ENCODE measurements at regions not wholly inside any gene's neighbourhood (a gene's known extent, or its start where the extent isn't known, plus 50 kb on each side); places are given as distances from the start of the nearest gene placed in this dataset.

GRCh38 chr2:142544173-142544572, 333.3 kb upstream of the KYNU start:
- intact Hi-C loops (cut with DNase I, micrococcal nuclease) = no loop called here
- Histone ChIP-seq H3K4me3 (no peak overlapping the region), H3K4me1 (ENCODE audit: low read depth) (no peaks in the 10 kb centered on the region), H3K36me3 (ENCODE audit: low read depth) (no peaks in the 10 kb centered on the region), H3K9me3 (no peaks in the 10 kb centered on the region)
- ATAC-seq (no peak), DNase-seq (no peak)
- TF ChIP-seq, protein P1, sequence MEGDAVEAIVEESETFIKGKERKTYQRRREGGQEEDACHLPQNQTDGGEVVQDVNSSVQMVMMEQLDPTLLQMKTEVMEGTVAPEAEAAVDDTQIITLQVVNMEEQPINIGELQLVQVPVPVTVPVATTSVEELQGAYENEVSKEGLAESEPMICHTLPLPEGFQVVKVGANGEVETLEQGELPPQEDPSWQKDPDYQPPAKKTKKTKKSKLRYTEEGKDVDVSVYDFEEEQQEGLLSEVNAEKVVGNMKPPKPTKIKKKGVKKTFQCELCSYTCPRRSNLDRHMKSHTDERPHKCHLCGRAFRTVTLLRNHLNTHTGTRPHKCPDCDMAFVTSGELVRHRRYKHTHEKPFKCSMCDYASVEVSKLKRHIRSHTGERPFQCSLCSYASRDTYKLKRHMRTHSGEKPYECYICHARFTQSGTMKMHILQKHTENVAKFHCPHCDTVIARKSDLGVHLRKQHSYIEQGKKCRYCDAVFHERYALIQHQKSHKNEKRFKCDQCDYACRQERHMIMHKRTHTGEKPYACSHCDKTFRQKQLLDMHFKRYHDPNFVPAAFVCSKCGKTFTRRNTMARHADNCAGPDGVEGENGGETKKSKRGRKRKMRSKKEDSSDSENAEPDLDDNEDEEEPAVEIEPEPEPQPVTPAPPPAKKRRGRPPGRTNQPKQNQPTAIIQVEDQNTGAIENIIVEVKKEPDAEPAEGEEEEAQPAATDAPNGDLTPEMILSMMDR (IDR thresholded peaks at IDR 0.05) = no peak

- Histone ChIP-seq H3K4me3 (no peak overlapping the region), H3K9me3 (no peaks in the 10 kb centered on the region), H3K36me3 (ENCODE audit: low read depth) (no peaks in the 10 kb centered on the region), H3K4me1 (ENCODE audit: low read depth) (no peaks in the 10 kb centered on the region)
- intact Hi-C loops (cut with DNase I, micrococcal nuclease) = no loop called here
- ATAC-seq (no peak), DNase-seq (no peak)
- TF ChIP-seq, protein P1 (IDR thresholded peaks at IDR 0.05) = no peak
Observed at GRCh38 chr2:142542431-142542910, 335.0 kb upstream of the KYNU start.

DNA sequence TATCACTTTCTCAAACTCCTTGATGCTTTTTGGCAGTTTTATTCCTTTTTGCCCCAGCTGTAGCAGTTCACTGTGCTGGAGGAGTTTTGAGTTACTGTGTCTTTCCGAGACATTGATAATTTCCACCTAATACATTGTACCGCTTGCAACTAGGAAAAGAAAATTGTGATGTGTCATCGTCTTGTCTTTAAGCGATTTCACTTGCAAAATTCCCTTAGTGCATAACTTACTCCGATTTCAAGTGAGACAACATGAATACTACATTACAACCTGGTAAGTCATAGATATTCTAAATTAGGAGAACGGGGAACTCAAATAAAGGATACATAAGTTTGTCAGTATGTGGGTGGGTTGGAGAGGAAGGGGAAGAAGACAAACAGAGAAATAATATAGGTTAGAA, 340.5 kb upstream of the KYNU start:
- TF ChIP-seq, protein P1 (IDR thresholded peaks at IDR 0.05) = no peak
- H3K4me1 ChIP-seq (ENCODE audit: low read depth) = no peaks in the 10 kb centered on the region
- H3K36me3 ChIP-seq (ENCODE audit: low read depth) = no peaks in the 10 kb centered on the region
- intact Hi-C loops (cut with DNase I, micrococcal nuclease) = no loop called here
- ATAC-seq (no peak), DNase-seq (no peak)
- H3K9me3 ChIP-seq = no peaks in the 10 kb centered on the region
- no peak overlapping the region for H3K4me3 ChIP-seq

DNA sequence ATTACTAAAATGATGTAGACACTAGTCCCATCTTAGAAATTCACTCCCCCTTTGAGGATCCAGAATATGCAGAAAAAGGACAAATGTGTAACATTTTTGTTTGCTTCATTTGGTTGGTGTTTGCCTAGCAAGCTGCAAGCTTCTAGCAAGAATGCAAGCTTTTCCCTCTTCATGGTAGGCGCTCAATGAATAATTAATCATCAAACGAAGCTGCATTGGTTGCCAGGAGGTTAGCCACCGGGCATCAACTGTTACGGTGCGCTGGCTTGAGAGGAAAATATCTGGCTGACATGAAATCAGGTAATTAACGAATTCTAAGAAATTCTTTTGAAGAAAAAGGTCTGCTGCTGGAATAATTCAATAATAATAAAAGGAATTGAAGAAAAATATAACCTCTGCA, 341.0 kb upstream of the KYNU start:
- intact Hi-C loops (cut with DNase I, micrococcal nuclease) = no loop called here
- TF ChIP-seq, protein P1 (IDR thresholded peaks at IDR 0.05) = no peak
- Histone ChIP-seq H3K4me3 (no peak overlapping the region), H3K36me3 (ENCODE audit: low read depth) (no peaks in the 10 kb centered on the region), H3K9me3 (no peaks in the 10 kb centered on the region), H3K4me1 (ENCODE audit: low read depth) (no peaks in the 10 kb centered on the region)
- DNase-seq = no peak
- no peak for ATAC-seq

- H3K36me3 ChIP-seq (ENCODE audit: low read depth) = no peaks in the 10 kb centered on the region
- no peak for ATAC-seq
- H3K9me3 ChIP-seq = no peaks in the 10 kb centered on the region
- no peaks in the 10 kb centered on the region for H3K4me1 ChIP-seq (ENCODE audit: low read depth)
- no peak overlapping the region for H3K4me3 ChIP-seq
- TF ChIP-seq, protein P1 (IDR thresholded peaks at IDR 0.05) = no peak
- no peak for DNase-seq
- intact Hi-C loops (cut with DNase I, micrococcal nuclease) = no loop called here
Observed at GRCh38 chr2:142535311-142535710, 342.2 kb upstream of the KYNU start.

GRCh38 chr2:142533177-142533576, 344.3 kb upstream of the KYNU start:
- DNase-seq (no peak), ATAC-seq (no peak)
- TF ChIP-seq, protein P1 (IDR thresholded peaks at IDR 0.05) = no peak
- no peak overlapping the region for H3K4me3 ChIP-seq
- no peaks in the 10 kb centered on the region for H3K36me3 ChIP-seq (ENCODE audit: low read depth)
- intact Hi-C loops (cut with DNase I, micrococcal nuclease) = no loop called here
- H3K9me3 ChIP-seq = no peaks in the 10 kb centered on the region
- no peaks in the 10 kb centered on the region for H3K4me1 ChIP-seq (ENCODE audit: low read depth)
